Spleen (tissue), 11 donors: ENCODE measurements at regions not wholly inside any gene's neighbourhood (a gene's known extent, or its start where the extent isn't known, plus 50 kb on each side); places are given as distances from the start of the nearest gene placed in this dataset.
A peak's percentile ranks its signal among the peaks of the same experiment; 100 is the strongest.

Source experiments
- DNase-seq: peaks from one replicate; pipeline ENCODE4 v3.0.0-alpha.2; 2020
- H3K27ac ChIP-seq, 8 donors: fragments of 200-600 bp; sonication (generic) in 7 of 8; 1 replicate in 4 of 8; 2 replicates in 4 of 8; pipeline versions ENCODE4 v1.5.0 to v1.8.0; 2016 to 2021; ENCODE audit warnings: inconsistent platforms in 4 of 8, mild to moderate bottlenecking in 4 of 8, moderate library complexity in 1 of 8
- H3K27me3 ChIP-seq, 7 donors: fragments of 200-600 bp; sonication (generic) in 6 of 7; replicated peaks in 1 of 7; 1 replicate in 4 of 7; 2 replicates in 3 of 7; pipeline versions ENCODE4 v1.5.0 to v1.8.0; 2016 to 2021; ENCODE audit warnings: inconsistent platforms in 3 of 7, mild to moderate bottlenecking in 1 of 7
- H3K36me3 ChIP-seq, 6 donors: fragments of 200-600 bp; sonication (generic) in 5 of 6; 1 replicate in 4 of 6; 2 replicates in 2 of 6; pipeline versions ENCODE4 v1.5.0 to v1.8.0; 2016 to 2021; ENCODE audit warnings: inconsistent platforms in 2 of 6
- H3K4me1 ChIP-seq, 6 donors: fragments of 200-600 bp; sonication (generic) in 5 of 6; 1 replicate in 3 of 6; 2 replicates in 3 of 6; pipeline versions ENCODE4 v1.5.0 to v1.8.0; 2016 to 2021; ENCODE audit warnings: inconsistent platforms in 3 of 6
- H3K4me3 ChIP-seq, 8 donors: fragments of 200-600 bp; sonication (generic) in 7 of 8; 1 replicate in 4 of 8; 2 replicates in 4 of 8; pipeline versions ENCODE4 v1.5.0 to v1.8.0; 2016 to 2021; ENCODE audit warnings: inconsistent platforms in 4 of 8, mild to moderate bottlenecking in 4 of 8, moderate library complexity in 2 of 8
- H3K9me3 ChIP-seq, 8 donors: fragments of 200-600 bp; sonication (generic) in 7 of 8; 1 replicate in 4 of 8; 2 replicates in 4 of 8; pipeline versions ENCODE4 v1.5.0 to v1.8.0; 2016 to 2021; ENCODE audit warnings: inconsistent platforms in 4 of 8
- CTCF ChIP-seq, 11 experiments: fragments of 200-600 bp in 7 of 11; fragments of 450-650 bp in 4 of 11; sonication (generic) in 4 of 11; IDR thresholded peaks in 8 of 11; conservative IDR thresholded peaks in 3 of 11; 1 replicate in 7 of 11; 2 replicates in 4 of 11; pipeline versions ENCODE4 v1.4.0 to v1.8.0; 2016 to 2021; ENCODE audit warnings: antibody characterized with exemption in 11 of 11, inconsistent platforms in 4 of 11, mild to moderate bottlenecking in 1 of 11
- POLR2A ChIP-seq, 3 donors: fragments of 450-650 bp; IDR thresholded peaks; one replicate each; pipeline ENCODE4 v1.5.1; 2017; ENCODE audit warnings: antibody characterized with exemption in 3 of 3, mild to moderate bottlenecking in 1 of 3
- POLR2AphosphoS5 ChIP-seq, 3 donors: sonication (generic); formaldehyde crosslinking; IDR thresholded peaks; one replicate each; pipeline ENCODE4 v1.5.1; 2017; ENCODE audit warnings: antibody characterized with exemption in 3 of 3
- WGBS, 5 donors: extraction: QIAGEN DNeasy Blood & Tissue Kit in 3 of 5; methylation state at CpG; one replicate each; pipeline versions ENCODE4 v1.1.5 to v1.1.7; 2013 to 2018; 5-methylcytosine and 5-hydroxymethylcytosine counted together
- intact Hi-C: fragments of 100-400 bp; cut with DNase I; formaldehyde crosslinking; loops from one replicate; pipeline ENCODE4 v1.15.0; 2023; ENCODE audit warnings: low total_unique reads
- donor health status: healthy with polysubstance abuse.
- donor health status: DM: no; HTN: no; CAD: no; lungs with moderate emphysema.
- donor health status: DM: no; HTN: no; CAD: no.
- donor health status: Bipolar disorder and iron deficiency.
- donor health status: healthy.
- donor health status: DM: no; HTN: no; CAD: no.
- donor health status: DM: yes; HTN: yes; CAD: no.

- Histone ChIP-seq H3K27me3 (no peaks in the 10 kb centered on the region), H3K9me3 (peaks cover 0 to 6% (median 0%) of the 10 kb centered on the region in 8 donors), H3K36me3 (no peaks in the 10 kb centered on the region), H3K4me1 (peaks cover 5 to 52% (median 18%) of the 10 kb centered on the region in 6 donors), H3K4me3 (no peak overlapping the region), H3K27ac (no peak overlapping the region)
- TF ChIP-seq POLR2A (IDR thresholded peaks at IDR 0.05) (no peak), POLR2AphosphoS5 (IDR thresholded peaks at IDR 0.05) (no peak), CTCF (IDR thresholded peaks at IDR 0.05 in 8 of 11, conservative IDR thresholded peaks at IDR 0.05 in 3 of 11) (no peak)
- WGBS, 5 donors, result 52 to 65% (median 58%) methylated on average over 1 of the region's 1 CpG
- no peak for DNase-seq
- intact Hi-C loops, result no loop called here
These were observed 122.4 kb downstream of the TOMM20 start for GRCh38 chr1:235006132-235006721.

GRCh38 chr1:235004840-235005391 is 123.7 kb downstream of the TOMM20 start:
- Histone ChIP-seq H3K4me3 (no peak overlapping the region), H3K36me3 (no peaks in the 10 kb centered on the region), H3K9me3 (peaks cover 0 to 6% (median 0%) of the 10 kb centered on the region in 8 donors), H3K4me1 (peaks cover 0 to 41% (median 12%) of the 10 kb centered on the region in 6 donors), H3K27me3 (no peaks in the 10 kb centered on the region), H3K27ac (peak overlapping the region in 4 of 8 donors; percentile 8 to 22 (median 22))
- no peak for DNase-seq
- intact Hi-C loops, result no loop called here
- TF ChIP-seq CTCF (IDR thresholded peaks at IDR 0.05 in 8 of 11, conservative IDR thresholded peaks at IDR 0.05 in 3 of 11), result no peak
- no peak for TF ChIP-seq POLR2AphosphoS5 (IDR thresholded peaks at IDR 0.05)
- TF ChIP-seq POLR2A (IDR thresholded peaks at IDR 0.05), result no peak
- 69 to 88% (median 80%) methylated on average over 3 of the region's 3 CpGs for WGBS, 5 donors

GRCh38 chr1:235004276-235004675 is 124.4 kb downstream of the TOMM20 start:
- H3K27ac ChIP-seq, result peak overlapping the region in 4 of 8 donors; percentile 0 to 22 (median 22)
- intact Hi-C loops, result no loop called here
- no peak overlapping the region for H3K4me3 ChIP-seq
- no peak for TF ChIP-seq POLR2AphosphoS5 (IDR thresholded peaks at IDR 0.05)
- no peak for TF ChIP-seq POLR2A (IDR thresholded peaks at IDR 0.05)
- 87 to 98% (median 95%) methylated on average over 2 of the region's 2 CpGs for WGBS, 5 donors
- H3K9me3 ChIP-seq, result peaks cover 0 to 6% (median 0%) of the 10 kb centered on the region in 8 donors
- H3K36me3 ChIP-seq, result no peaks in the 10 kb centered on the region
- H3K27me3 ChIP-seq, result no peaks in the 10 kb centered on the region
- DNase-seq, result no peak
- peaks cover 0 to 37% (median 12%) of the 10 kb centered on the region in 6 donors for H3K4me1 ChIP-seq

GRCh38 chr1:235002706-235003300 is 125.8 kb downstream of the TOMM20 start:
- intact Hi-C loops, result no loop called here
- peaks cover 0 to 4% (median 0%) of the 10 kb centered on the region in 8 donors for H3K9me3 ChIP-seq
- WGBS, 5 donors, result 79 to 93% (median 89%) methylated on average over 10 of the region's 10 CpGs
- H3K4me1 ChIP-seq, result peaks cover 0 to 36% (median 19%) of the 10 kb centered on the region in 6 donors
- H3K36me3 ChIP-seq, result no peaks in the 10 kb centered on the region
- no peak for DNase-seq
- H3K27me3 ChIP-seq, result no peaks in the 10 kb centered on the region
- TF ChIP-seq CTCF (IDR thresholded peaks at IDR 0.05 in 8 of 11, conservative IDR thresholded peaks at IDR 0.05 in 3 of 11) (no peak), POLR2AphosphoS5 (IDR thresholded peaks at IDR 0.05) (no peak), POLR2A (IDR thresholded peaks at IDR 0.05) (no peak)
- H3K4me3 ChIP-seq, result no peak overlapping the region
- no peak overlapping the region for H3K27ac ChIP-seq
